ENCODE measurements at regions not wholly inside any gene's neighbourhood (a gene's known extent, or its start where the extent isn't known, plus 50 kb on each side); places are given as distances from the start of the nearest gene placed in this dataset.

GRCh38 chr2:160613466-160614153 lies 120.0 kb upstream of the RBMS1 start:
- Mint-ChIP-seq H3K27ac (no peak overlapping the region), H3K36me3 (no peaks in the 10 kb centered on the region), H3K27me3 (ENCODE audit: low read depth) (no peaks in the 10 kb centered on the region), H3K9me3 (peaks cover 13% of the 10 kb centered on the region), H3K4me3 (no peak overlapping the region), H3K4me1 (peaks cover 15% of the 10 kb centered on the region)
- ATAC-seq, result no peak
- ChIA-PET CTCF (no interaction called here), POLR2A (no interaction called here)
- no peak for DNase-seq (ENCODE audit: low spot score)
- TF ChIP-seq TEAD1 (CRISPR knock-in tag; IDR thresholded peaks at IDR 0.05) (no peak), KAT7 (CRISPR knock-in tag; IDR thresholded peaks at IDR 0.05; ENCODE audit: borderline replicate concordance) (no peak), ZSCAN18 (CRISPR knock-in tag; IDR thresholded peaks at IDR 0.05) (no peak), ZNF232 (CRISPR knock-in tag; IDR thresholded peaks at IDR 0.05) (no peak), NR3C1 (CRISPR knock-in tag; conservative IDR thresholded peaks at IDR 0.05; ENCODE audit: low read depth) (no peak), ARID4B (CRISPR knock-in tag; IDR thresholded peaks at IDR 0.05; ENCODE audit: borderline replicate concordance) (no peak), CDX4 (CRISPR knock-in tag; IDR thresholded peaks at IDR 0.05; ENCODE audit: borderline replicate concordance) (no peak), TEAD4 (CRISPR knock-in tag; IDR thresholded peaks at IDR 0.05) (no peak), ATF1 (CRISPR knock-in tag; IDR thresholded peaks at IDR 0.05) (no peak), SMAD4 (CRISPR knock-in tag; IDR thresholded peaks at IDR 0.05) (no peak), ZNF121 (CRISPR knock-in tag; IDR thresholded peaks at IDR 0.05) (no peak), MYBL2 (CRISPR knock-in tag; IDR thresholded peaks at IDR 0.05) (no peak)
- TF ChIP-seq, protein P1, sequence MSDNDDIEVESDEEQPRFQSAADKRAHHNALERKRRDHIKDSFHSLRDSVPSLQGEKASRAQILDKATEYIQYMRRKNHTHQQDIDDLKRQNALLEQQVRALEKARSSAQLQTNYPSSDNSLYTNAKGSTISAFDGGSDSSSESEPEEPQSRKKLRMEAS (CRISPR knock-in tag; IDR thresholded peaks at IDR 0.05), result no peak
- TF ChIP-seq, protein P2, sequence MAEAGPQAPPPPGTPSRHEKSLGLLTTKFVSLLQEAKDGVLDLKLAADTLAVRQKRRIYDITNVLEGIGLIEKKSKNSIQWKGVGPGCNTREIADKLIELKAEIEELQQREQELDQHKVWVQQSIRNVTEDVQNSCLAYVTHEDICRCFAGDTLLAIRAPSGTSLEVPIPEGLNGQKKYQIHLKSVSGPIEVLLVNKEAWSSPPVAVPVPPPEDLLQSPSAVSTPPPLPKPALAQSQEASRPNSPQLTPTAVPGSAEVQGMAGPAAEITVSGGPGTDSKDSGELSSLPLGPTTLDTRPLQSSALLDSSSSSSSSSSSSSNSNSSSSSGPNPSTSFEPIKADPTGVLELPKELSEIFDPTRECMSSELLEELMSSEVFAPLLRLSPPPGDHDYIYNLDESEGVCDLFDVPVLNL (CRISPR knock-in tag; IDR thresholded peaks at IDR 0.05; ENCODE audit: borderline replicate concordance, low read depth), result no peak
- TF ChIP-seq, protein P3, sequence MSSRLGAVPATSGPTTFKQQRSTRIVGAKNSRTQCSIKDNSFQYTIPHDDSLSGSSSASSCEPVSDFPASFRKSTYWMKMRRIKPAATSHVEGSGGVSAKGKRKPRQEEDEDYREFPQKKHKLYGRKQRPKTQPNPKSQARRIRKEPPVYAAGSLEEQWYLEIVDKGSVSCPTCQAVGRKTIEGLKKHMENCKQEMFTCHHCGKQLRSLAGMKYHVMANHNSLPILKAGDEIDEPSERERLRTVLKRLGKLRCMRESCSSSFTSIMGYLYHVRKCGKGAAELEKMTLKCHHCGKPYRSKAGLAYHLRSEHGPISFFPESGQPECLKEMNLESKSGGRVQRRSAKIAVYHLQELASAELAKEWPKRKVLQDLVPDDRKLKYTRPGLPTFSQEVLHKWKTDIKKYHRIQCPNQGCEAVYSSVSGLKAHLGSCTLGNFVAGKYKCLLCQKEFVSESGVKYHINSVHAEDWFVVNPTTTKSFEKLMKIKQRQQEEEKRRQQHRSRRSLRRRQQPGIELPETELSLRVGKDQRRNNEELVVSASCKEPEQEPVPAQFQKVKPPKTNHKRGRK (CRISPR knock-in tag; IDR thresholded peaks at IDR 0.05; ENCODE audit: borderline replicate concordance), result no peak
- TF ChIP-seq, protein P4, sequence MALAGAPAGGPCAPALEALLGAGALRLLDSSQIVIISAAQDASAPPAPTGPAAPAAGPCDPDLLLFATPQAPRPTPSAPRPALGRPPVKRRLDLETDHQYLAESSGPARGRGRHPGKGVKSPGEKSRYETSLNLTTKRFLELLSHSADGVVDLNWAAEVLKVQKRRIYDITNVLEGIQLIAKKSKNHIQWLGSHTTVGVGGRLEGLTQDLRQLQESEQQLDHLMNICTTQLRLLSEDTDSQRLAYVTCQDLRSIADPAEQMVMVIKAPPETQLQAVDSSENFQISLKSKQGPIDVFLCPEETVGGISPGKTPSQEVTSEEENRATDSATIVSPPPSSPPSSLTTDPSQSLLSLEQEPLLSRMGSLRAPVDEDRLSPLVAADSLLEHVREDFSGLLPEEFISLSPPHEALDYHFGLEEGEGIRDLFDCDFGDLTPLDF (CRISPR knock-in tag; IDR thresholded peaks at IDR 0.05), result no peak
- TF ChIP-seq, protein P5, sequence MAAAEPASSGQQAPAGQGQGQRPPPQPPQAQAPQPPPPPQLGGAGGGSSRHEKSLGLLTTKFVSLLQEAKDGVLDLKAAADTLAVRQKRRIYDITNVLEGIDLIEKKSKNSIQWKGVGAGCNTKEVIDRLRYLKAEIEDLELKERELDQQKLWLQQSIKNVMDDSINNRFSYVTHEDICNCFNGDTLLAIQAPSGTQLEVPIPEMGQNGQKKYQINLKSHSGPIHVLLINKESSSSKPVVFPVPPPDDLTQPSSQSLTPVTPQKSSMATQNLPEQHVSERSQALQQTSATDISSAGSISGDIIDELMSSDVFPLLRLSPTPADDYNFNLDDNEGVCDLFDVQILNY (CRISPR knock-in tag; IDR thresholded peaks at IDR 0.05), result no peak
